ENCODE measurements at regions not wholly inside any gene's neighbourhood (a gene's known extent, or its start where the extent isn't known, plus 50 kb on each side); places are given as distances from the start of the nearest gene placed in this dataset.
A peak's percentile ranks its signal among the peaks of the same experiment; 100 is the strongest.

GRCh38 chr2:215716956-215717355 is 281.1 kb upstream of the FN1 start:
- TF ChIP-seq, protein P1, sequence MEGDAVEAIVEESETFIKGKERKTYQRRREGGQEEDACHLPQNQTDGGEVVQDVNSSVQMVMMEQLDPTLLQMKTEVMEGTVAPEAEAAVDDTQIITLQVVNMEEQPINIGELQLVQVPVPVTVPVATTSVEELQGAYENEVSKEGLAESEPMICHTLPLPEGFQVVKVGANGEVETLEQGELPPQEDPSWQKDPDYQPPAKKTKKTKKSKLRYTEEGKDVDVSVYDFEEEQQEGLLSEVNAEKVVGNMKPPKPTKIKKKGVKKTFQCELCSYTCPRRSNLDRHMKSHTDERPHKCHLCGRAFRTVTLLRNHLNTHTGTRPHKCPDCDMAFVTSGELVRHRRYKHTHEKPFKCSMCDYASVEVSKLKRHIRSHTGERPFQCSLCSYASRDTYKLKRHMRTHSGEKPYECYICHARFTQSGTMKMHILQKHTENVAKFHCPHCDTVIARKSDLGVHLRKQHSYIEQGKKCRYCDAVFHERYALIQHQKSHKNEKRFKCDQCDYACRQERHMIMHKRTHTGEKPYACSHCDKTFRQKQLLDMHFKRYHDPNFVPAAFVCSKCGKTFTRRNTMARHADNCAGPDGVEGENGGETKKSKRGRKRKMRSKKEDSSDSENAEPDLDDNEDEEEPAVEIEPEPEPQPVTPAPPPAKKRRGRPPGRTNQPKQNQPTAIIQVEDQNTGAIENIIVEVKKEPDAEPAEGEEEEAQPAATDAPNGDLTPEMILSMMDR (IDR thresholded peaks at IDR 0.05): no peak
- no peaks in the 10 kb centered on the region for H3K9me3 Mint-ChIP-seq
- H3K4me3 Mint-ChIP-seq: no peak overlapping the region
- H3K27ac Mint-ChIP-seq: no peak overlapping the region
- peaks cover 34% of the 10 kb centered on the region for H3K4me1 Mint-ChIP-seq
- no peak for DNase-seq
- no peaks in the 10 kb centered on the region for H3K36me3 Mint-ChIP-seq (ENCODE audit: low read depth)
- H3K27me3 Mint-ChIP-seq (ENCODE audit: low read depth, poor library complexity): peaks cover 3% of the 10 kb centered on the region

- peak overlapping the region; percentile 24 for H3K27ac Mint-ChIP-seq
- no peak for DNase-seq
- H3K4me1 Mint-ChIP-seq: peaks cover 21% of the 10 kb centered on the region
- no peak overlapping the region for H3K4me3 Mint-ChIP-seq
- H3K36me3 Mint-ChIP-seq (ENCODE audit: low read depth): no peaks in the 10 kb centered on the region
- peaks cover 3% of the 10 kb centered on the region for H3K27me3 Mint-ChIP-seq (ENCODE audit: low read depth, poor library complexity)
- H3K9me3 Mint-ChIP-seq: no peaks in the 10 kb centered on the region
- TF ChIP-seq, protein P1 (IDR thresholded peaks at IDR 0.05): no peak
Observed at GRCh38 chr2:215712871-215713790, 277.3 kb upstream of the FN1 start.

GRCh38 chr2:215712219-215712868 is 276.5 kb upstream of the FN1 start:
- H3K36me3 Mint-ChIP-seq (ENCODE audit: low read depth): no peaks in the 10 kb centered on the region
- H3K9me3 Mint-ChIP-seq: no peaks in the 10 kb centered on the region
- peaks cover 15% of the 10 kb centered on the region for H3K4me1 Mint-ChIP-seq
- peaks cover 3% of the 10 kb centered on the region for H3K27me3 Mint-ChIP-seq (ENCODE audit: low read depth, poor library complexity)
- H3K4me3 Mint-ChIP-seq: no peak overlapping the region
- no peak for DNase-seq
- H3K27ac Mint-ChIP-seq: peak overlapping the region; percentile 20
- TF ChIP-seq, protein P1 (IDR thresholded peaks at IDR 0.05): no peak

DNA sequence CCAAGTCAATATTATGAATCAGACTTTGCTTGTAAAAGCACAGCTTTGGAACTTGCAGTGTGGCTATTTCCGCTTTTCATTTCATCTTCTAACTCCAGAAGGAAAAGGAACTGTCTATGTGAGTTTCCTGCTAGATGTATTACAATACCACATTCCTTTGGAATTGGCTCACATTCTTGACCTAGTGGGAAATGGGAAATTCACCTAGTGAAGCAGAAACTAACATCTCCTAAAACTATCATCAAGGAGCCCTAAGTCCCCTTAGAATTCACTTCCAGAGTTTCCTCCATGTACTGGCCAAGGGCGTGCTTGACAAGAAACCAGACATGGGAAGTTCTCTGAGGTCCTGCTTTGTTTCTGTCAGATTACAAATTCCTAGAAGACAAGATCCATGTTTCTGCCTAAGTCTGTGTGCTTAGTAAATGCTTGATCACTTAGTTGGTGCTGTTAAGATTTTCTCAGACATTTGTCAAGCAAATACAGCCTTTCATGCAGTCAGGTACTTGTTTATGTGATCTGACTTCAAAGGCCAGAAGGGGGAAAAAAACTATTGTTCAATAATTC is 275.7 kb upstream of the FN1 start:
- Mint-ChIP-seq H3K4me3 (no peak overlapping the region), H3K27ac (no peak overlapping the region), H3K36me3 (ENCODE audit: low read depth) (no peaks in the 10 kb centered on the region), H3K9me3 (no peaks in the 10 kb centered on the region), H3K27me3 (ENCODE audit: low read depth, poor library complexity) (peaks cover 3% of the 10 kb centered on the region), H3K4me1 (peaks cover 15% of the 10 kb centered on the region)
- TF ChIP-seq, protein P1 (IDR thresholded peaks at IDR 0.05): no peak
- DNase-seq: no peak

DNA sequence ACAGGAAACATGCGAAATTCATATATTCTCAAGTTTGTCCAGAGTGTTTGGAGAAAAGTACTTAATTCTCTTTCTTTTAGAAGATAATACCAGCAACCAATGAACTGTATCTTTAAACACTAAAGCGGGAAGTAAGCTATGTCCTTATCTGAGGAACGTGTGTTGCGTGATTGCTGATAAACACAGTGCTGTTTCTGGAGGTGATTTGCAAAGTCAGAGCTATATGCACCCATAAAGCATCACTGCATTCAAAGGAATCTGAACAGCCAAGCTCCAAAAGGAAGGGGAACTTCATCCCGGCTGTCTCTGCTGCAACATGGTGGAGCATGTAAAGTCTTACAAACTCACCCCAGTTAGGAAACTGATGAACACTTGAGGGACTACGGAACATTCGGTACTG is 271.7 kb upstream of the FN1 start:
- H3K27me3 Mint-ChIP-seq (ENCODE audit: low read depth, poor library complexity): peaks cover 2% of the 10 kb centered on the region

More for the DNA sequence above, 271.7 kb upstream of the FN1 start:
- Mint-ChIP-seq H3K9me3 (no peaks in the 10 kb centered on the region), H3K27ac (peak overlapping the region; percentile 50), H3K4me1 (peaks cover 21% of the 10 kb centered on the region), H3K4me3 (no peak overlapping the region), H3K36me3 (ENCODE audit: low read depth) (no peaks in the 10 kb centered on the region)
- no peak for DNase-seq
- TF ChIP-seq, protein P1 (IDR thresholded peaks at IDR 0.05): no peak

Data from nephron progenitor cell (in vitro differentiated cells).